ENCODE measurements at regions not wholly inside any gene's neighbourhood (a gene's known extent, or its start where the extent isn't known, plus 50 kb on each side); places are given as distances from the start of the nearest gene placed in this dataset.

DNA sequence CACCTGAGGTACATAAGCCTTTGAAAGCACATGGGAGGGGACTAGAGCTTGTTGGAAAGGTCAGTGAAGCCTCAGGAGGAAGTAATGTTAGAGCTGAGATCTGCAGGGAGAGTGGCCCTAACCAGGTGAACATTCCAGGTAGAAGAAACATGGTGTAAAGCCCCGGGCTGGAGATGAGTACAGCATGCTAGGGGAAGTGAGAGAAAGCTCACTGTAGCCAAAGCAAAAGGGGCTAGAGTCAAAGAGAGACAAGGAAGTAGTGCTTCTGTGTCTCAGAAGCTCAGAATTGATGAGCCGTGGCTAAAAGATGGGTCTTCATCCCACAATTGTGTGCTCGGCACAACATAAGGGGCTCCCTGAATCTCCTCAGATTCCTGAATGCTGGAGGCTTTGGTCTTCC lies 481.8 kb downstream of the XYLT1 start:
- Mint-ChIP-seq H3K4me1 (peaks cover 26 to 29% (median 27%) of the 10 kb centered on the region in 3 donors), H3K36me3 (peaks cover 0 to 6% (median 0%) of the 10 kb centered on the region in 3 donors), H3K4me3 (no peak overlapping the region), H3K27me3 (no peaks in the 10 kb centered on the region), H3K9me3 (no peaks in the 10 kb centered on the region), H3K27ac (no peak overlapping the region)
- ChIA-PET CTCF (no interaction called here), POLR2A (no interaction called here)
- Histone ChIP-seq H3K36me3 (ENCODE audit: insufficient read depth, low read length) (no peaks in the 10 kb centered on the region), H3K27ac (ENCODE audit: low read depth, low read length) (no peak overlapping the region), H3K4me3 (ENCODE audit: low read length) (no peak overlapping the region), H3K27me3 (ENCODE audit: insufficient read depth, low read length, poor library complexity, severe bottlenecking) (no peaks in the 10 kb centered on the region), H3K4me1 (ENCODE audit: insufficient read depth, low read length) (peaks cover 9% of the 10 kb centered on the region), H3K9me3 (ENCODE audit: low read length) (no peaks in the 10 kb centered on the region)
- no peak for DNase-seq

DNA sequence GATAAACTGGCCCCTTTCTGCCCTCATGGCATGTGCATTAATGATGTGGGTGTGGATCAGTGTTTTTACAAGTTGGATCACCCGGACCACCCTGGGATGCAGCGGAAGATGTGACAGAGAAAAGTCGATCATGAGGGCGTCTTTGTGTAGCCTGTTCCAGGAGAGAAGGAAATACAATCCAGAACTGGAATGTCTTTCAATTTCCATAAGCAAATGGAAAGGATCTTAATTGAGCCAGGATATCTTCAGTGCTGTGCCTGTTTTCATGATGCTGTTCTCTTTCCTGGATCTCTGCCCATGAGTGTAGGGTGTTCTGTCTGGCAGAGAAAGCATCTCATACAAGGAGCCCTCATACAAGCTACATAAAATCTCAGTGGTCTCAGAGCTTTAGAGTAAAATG lies 481.4 kb downstream of the XYLT1 start:
- Mint-ChIP-seq H3K27ac (peak overlapping the region in 1 of 8 donors; percentile 6), H3K9me3 (no peaks in the 10 kb centered on the region), H3K4me1 (peaks cover 29 to 33% (median 29%) of the 10 kb centered on the region in 3 donors), H3K27me3 (no peaks in the 10 kb centered on the region), H3K36me3 (peaks cover 0 to 6% (median 0%) of the 10 kb centered on the region in 3 donors), H3K4me3 (no peak overlapping the region)
- H3K9me3 ChIP-seq (ENCODE audit: low read length) = no peaks in the 10 kb centered on the region
- no peak for DNase-seq
- H3K27me3 ChIP-seq (ENCODE audit: insufficient read depth, low read length, poor library complexity, severe bottlenecking) = no peaks in the 10 kb centered on the region
- H3K27ac ChIP-seq (ENCODE audit: low read depth, low read length) = no peak overlapping the region
- peaks cover 13% of the 10 kb centered on the region for H3K4me1 ChIP-seq (ENCODE audit: insufficient read depth, low read length)
- no peaks in the 10 kb centered on the region for H3K36me3 ChIP-seq (ENCODE audit: insufficient read depth, low read length)
- ChIA-PET POLR2A (no interaction called here), CTCF (no interaction called here)
- H3K4me3 ChIP-seq (ENCODE audit: low read length) = no peak overlapping the region

DNA sequence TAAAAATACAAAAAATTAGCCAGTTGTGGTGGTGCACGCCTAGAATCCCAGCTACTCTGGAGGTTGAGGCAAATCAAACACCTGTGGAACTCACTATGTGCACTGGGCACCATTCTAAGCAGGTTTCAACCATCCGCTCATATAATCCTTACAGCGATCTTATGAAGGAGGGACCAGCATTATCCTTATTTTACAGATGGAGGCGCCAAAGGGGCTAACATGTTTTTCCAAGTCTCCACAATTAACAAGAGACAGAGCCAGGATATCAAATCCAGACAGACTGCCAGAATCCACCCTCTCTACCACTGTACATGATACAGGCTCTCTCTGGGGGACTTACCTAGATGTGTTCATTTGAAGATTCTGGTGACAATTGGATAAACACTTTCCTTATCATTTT lies 479.0 kb downstream of the XYLT1 start:
- Mint-ChIP-seq H3K36me3 (peaks cover 0 to 5% (median 0%) of the 10 kb centered on the region in 3 donors), H3K27ac (peak overlapping the region in 2 of 8 donors; percentile 40 to 44), H3K4me1 (peaks cover 16 to 25% (median 21%) of the 10 kb centered on the region in 3 donors), H3K27me3 (peaks cover 2 to 4% of the 10 kb centered on the region in 2 donors), H3K9me3 (no peaks in the 10 kb centered on the region), H3K4me3 (no peak overlapping the region)
- no peak for DNase-seq
- Histone ChIP-seq H3K9me3 (ENCODE audit: low read length) (no peaks in the 10 kb centered on the region), H3K4me3 (ENCODE audit: low read length) (no peak overlapping the region), H3K36me3 (ENCODE audit: insufficient read depth, low read length) (no peaks in the 10 kb centered on the region), H3K27me3 (ENCODE audit: insufficient read depth, low read length, poor library complexity, severe bottlenecking) (no peaks in the 10 kb centered on the region), H3K27ac (ENCODE audit: low read depth, low read length) (no peak overlapping the region), H3K4me1 (ENCODE audit: insufficient read depth, low read length) (peaks cover 14% of the 10 kb centered on the region)
- CTCF ChIA-PET = no interaction called here
- POLR2A ChIA-PET = no interaction called here

DNA sequence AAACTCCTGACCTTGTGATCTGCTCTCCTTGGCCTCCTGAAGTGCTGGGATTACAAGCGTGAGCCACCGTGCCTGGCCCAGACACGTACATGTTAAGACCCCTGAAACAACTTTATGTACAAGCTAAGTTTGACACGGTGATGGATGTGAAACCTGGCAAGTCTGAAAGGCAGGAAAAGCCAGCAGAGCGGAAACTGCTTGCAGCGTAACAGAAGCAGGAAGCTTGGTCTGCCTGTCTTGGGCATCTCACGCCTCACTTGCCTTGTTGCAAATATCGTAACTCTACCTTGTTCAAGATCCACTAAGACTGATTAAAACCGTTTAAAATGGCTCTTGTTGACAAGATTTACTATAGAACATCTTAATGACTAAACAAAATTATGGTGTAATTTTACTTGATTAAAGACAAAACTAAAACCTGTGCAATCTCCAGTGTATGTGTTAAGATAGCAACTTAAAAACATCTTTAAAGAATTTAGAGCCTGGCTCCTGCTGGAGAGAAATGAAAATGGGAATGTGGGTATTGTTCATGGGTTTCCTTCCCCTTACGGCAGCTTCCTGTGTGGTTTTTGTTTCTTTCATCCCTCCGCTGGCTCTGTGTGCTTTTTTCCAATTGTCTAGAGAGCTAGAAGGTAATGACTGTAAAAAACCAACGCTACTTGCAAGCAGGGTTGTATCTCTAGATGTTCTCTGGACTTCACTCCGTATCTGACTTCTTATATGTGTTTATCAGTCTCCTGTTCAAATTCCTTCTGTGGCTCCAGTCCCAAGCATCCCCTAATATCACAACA lies 477.6 kb downstream of the XYLT1 start:
- no peaks in the 10 kb centered on the region for H3K9me3 Mint-ChIP-seq
- peak overlapping the region; percentile 31 to 77 (median 64) for H3K4me3 Mint-ChIP-seq
- peak overlapping the region; percentile 3 to 89 (median 83) for H3K27ac Mint-ChIP-seq
- CTCF ChIA-PET = interaction anchor here (1.0 to 1.6 kb wide), 3 partner anchors 8 to 25 kb away, joined by 3 to 4 read pairs (median 3); no protein-coding TSS in a partner anchor
- peak in 1 of 5 donors; percentile 18 for DNase-seq
- H3K4me1 Mint-ChIP-seq = peaks cover 16 to 25% (median 19%) of the 10 kb centered on the region in 3 donors
- peaks cover 0 to 5% (median 0%) of the 10 kb centered on the region in 3 donors for H3K36me3 Mint-ChIP-seq
- Histone ChIP-seq H3K4me1 (ENCODE audit: insufficient read depth, low read length) (peaks cover 14% of the 10 kb centered on the region), H3K36me3 (ENCODE audit: insufficient read depth, low read length) (no peaks in the 10 kb centered on the region), H3K27me3 (ENCODE audit: insufficient read depth, low read length, poor library complexity, severe bottlenecking) (no peaks in the 10 kb centered on the region), H3K27ac (ENCODE audit: low read depth, low read length) (no peak overlapping the region), H3K4me3 (ENCODE audit: low read length) (peak overlapping the region; percentile 9), H3K9me3 (ENCODE audit: low read length) (no peaks in the 10 kb centered on the region)
- POLR2A ChIA-PET = no interaction called here
- H3K27me3 Mint-ChIP-seq = peaks cover 2 to 4% of the 10 kb centered on the region in 2 donors

DNA sequence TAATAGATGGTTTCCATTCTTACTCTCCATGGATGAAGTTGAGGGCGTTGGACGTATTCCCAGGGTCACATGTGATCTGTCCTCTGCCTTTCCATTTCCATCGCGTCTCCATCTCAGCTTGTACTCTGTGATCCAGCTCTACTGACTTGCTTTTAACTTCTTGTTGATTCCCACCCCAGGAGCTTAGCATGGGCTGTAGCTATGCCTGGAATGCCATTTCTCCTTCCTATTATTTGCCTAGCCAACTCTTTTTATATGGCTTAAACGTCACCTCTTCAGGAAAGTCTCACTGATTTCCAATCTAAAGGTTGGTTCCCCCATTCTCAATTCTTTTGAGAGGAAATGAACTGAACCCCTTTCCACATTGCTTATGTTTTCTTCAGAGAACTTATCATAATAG lies 475.9 kb downstream of the XYLT1 start:
- no peak for DNase-seq
- Mint-ChIP-seq H3K4me1 (peaks cover 16 to 25% (median 19%) of the 10 kb centered on the region in 3 donors), H3K36me3 (peaks cover 0 to 5% (median 0%) of the 10 kb centered on the region in 3 donors), H3K27ac (peak overlapping the region in 2 of 8 donors; percentile 43 to 47), H3K4me3 (no peak overlapping the region), H3K9me3 (no peaks in the 10 kb centered on the region), H3K27me3 (peaks cover 2 to 4% of the 10 kb centered on the region in 2 donors)
- H3K27ac ChIP-seq (ENCODE audit: low read depth, low read length) = no peak overlapping the region
- H3K4me3 ChIP-seq (ENCODE audit: low read length) = no peak overlapping the region
- H3K4me1 ChIP-seq (ENCODE audit: insufficient read depth, low read length) = peaks cover 14% of the 10 kb centered on the region
- CTCF ChIA-PET = no interaction called here
- no peaks in the 10 kb centered on the region for H3K36me3 ChIP-seq (ENCODE audit: insufficient read depth, low read length)
- H3K27me3 ChIP-seq (ENCODE audit: insufficient read depth, low read length, poor library complexity, severe bottlenecking) = no peaks in the 10 kb centered on the region
- POLR2A ChIA-PET = no interaction called here
- H3K9me3 ChIP-seq (ENCODE audit: low read length) = no peaks in the 10 kb centered on the region

DNA sequence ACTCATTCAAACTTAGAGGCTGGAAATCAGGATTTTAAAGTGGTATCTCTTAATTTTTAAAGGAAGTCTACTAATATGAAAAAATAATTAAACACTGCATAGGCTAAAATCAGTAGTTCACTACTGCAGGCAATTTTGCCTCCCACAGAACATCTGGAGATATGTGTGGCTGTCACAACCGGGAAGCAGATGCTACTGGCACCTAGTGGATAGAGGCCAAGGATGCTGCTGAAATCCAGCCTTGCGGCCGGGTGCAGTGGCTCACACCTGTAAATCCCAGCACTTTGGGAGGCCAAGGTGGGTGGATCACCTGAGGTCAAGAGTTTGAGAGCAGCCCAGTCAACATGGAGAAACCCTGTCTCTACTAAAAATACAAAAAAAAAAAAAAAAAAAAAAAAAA lies 473.9 kb downstream of the XYLT1 start:
- Histone ChIP-seq H3K4me1 (ENCODE audit: insufficient read depth, low read length) (peaks cover 14% of the 10 kb centered on the region), H3K27ac (ENCODE audit: low read depth, low read length) (no peak overlapping the region), H3K27me3 (ENCODE audit: insufficient read depth, low read length, poor library complexity, severe bottlenecking) (no peaks in the 10 kb centered on the region), H3K9me3 (ENCODE audit: low read length) (no peaks in the 10 kb centered on the region), H3K36me3 (ENCODE audit: insufficient read depth, low read length) (no peaks in the 10 kb centered on the region), H3K4me3 (ENCODE audit: low read length) (no peak overlapping the region)
- no peaks in the 10 kb centered on the region for H3K9me3 Mint-ChIP-seq
- peaks cover 0 to 5% (median 0%) of the 10 kb centered on the region in 3 donors for H3K36me3 Mint-ChIP-seq
- ChIA-PET POLR2A (no interaction called here), CTCF (no interaction called here)
- H3K27me3 Mint-ChIP-seq = peaks cover 2 to 4% of the 10 kb centered on the region in 2 donors
- DNase-seq = no peak
- peak overlapping the region in 1 of 8 donors; percentile 29 for H3K27ac Mint-ChIP-seq
- H3K4me1 Mint-ChIP-seq = peaks cover 16 to 25% (median 19%) of the 10 kb centered on the region in 3 donors
- no peak overlapping the region for H3K4me3 Mint-ChIP-seq

DNA sequence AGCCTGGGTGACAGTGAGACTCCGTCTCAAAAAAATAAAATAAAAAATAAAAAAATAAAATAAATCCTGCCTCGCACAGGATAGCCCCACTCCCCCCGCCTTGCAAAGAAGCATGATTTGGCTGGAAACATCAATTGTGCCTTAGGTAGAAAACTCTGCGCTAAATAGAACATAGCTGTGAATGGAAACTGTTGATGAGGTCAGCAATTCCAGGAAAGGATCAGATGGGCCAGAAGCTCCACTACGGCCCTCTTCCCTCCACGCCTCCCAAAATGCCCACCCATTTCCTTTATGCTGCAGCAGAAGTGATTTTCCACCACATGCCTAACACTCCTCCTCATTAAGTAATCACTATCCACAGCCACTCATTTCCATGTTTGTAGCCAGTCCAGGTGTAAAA lies 473.4 kb downstream of the XYLT1 start:
- H3K9me3 ChIP-seq (ENCODE audit: low read length) = no peaks in the 10 kb centered on the region
- H3K9me3 Mint-ChIP-seq = no peaks in the 10 kb centered on the region
- H3K27ac ChIP-seq (ENCODE audit: low read depth, low read length) = no peak overlapping the region
- peaks cover 16 to 22% (median 19%) of the 10 kb centered on the region in 3 donors for H3K4me1 Mint-ChIP-seq
- DNase-seq = no peak
- H3K36me3 Mint-ChIP-seq = peaks cover 0 to 5% (median 0%) of the 10 kb centered on the region in 3 donors
- H3K27me3 ChIP-seq (ENCODE audit: insufficient read depth, low read length, poor library complexity, severe bottlenecking) = no peaks in the 10 kb centered on the region
- H3K27ac Mint-ChIP-seq = no peak overlapping the region
- peaks cover 14% of the 10 kb centered on the region for H3K4me1 ChIP-seq (ENCODE audit: insufficient read depth, low read length)
- CTCF ChIA-PET = interaction anchor here (1.0 kb wide), 1 partner anchor 18 kb away, joined by 5 read pairs; no protein-coding TSS in a partner anchor
- H3K27me3 Mint-ChIP-seq = peaks cover 2 to 4% of the 10 kb centered on the region in 2 donors
- no peak overlapping the region for H3K4me3 ChIP-seq (ENCODE audit: low read length)
- POLR2A ChIA-PET = no interaction called here
- no peaks in the 10 kb centered on the region for H3K36me3 ChIP-seq (ENCODE audit: insufficient read depth, low read length)
- no peak overlapping the region for H3K4me3 Mint-ChIP-seq

DNA sequence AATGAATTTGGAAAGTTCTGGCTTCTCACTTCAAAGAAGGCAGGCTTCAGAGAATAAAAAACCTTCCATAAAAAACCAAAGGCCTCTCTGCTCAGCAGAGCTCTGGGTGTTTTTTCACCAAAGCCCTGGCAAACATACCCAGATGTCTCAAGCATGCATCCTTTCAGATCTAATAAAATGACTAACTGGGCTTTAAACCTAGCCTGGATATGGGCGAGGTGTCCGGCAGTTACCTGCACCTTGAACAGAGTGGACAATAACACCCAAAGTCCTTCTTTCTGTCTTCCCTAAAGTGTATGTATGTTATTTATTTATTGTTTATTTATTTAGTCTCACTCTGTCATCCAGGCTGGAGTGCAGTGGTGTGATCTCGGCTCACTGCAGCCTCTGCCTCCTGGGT lies 469.3 kb downstream of the XYLT1 start:
- no peak overlapping the region for H3K4me3 Mint-ChIP-seq
- CTCF ChIA-PET = no interaction called here
- peaks cover 0 to 2% of the 10 kb centered on the region in 2 donors for H3K27me3 Mint-ChIP-seq

More for the DNA sequence above, 469.3 kb downstream of the XYLT1 start:
- DNase-seq = no peak
- peaks cover 0 to 6% (median 0%) of the 10 kb centered on the region in 3 donors for H3K36me3 Mint-ChIP-seq
- no peaks in the 10 kb centered on the region for H3K9me3 ChIP-seq (ENCODE audit: low read length)
- no peak overlapping the region for H3K27ac ChIP-seq (ENCODE audit: low read depth, low read length)
- peak overlapping the region in 1 of 8 donors; percentile 24 for H3K27ac Mint-ChIP-seq
- H3K4me3 ChIP-seq (ENCODE audit: low read length) = no peak overlapping the region
- H3K36me3 ChIP-seq (ENCODE audit: insufficient read depth, low read length) = no peaks in the 10 kb centered on the region
- H3K9me3 Mint-ChIP-seq = peaks cover 0 to 9% (median 6%) of the 10 kb centered on the region in 5 donors
- no peaks in the 10 kb centered on the region for H3K27me3 ChIP-seq (ENCODE audit: insufficient read depth, low read length, poor library complexity, severe bottlenecking)
- no peaks in the 10 kb centered on the region for H3K4me1 Mint-ChIP-seq
- POLR2A ChIA-PET = no interaction called here
- H3K4me1 ChIP-seq (ENCODE audit: insufficient read depth, low read length) = no peaks in the 10 kb centered on the region

All from CD8-positive, alpha-beta memory T cell (primary cell).